NOMO-1 (cell line): ENCODE measurements at regions not wholly inside any gene's neighbourhood (a gene's known extent, or its start where the extent isn't known, plus 50 kb on each side); places are given as distances from the start of the nearest gene placed in this dataset.
"Not testable (repeated sequence)": the region's sequence is repeated elsewhere in the genome, so short reads cannot be mapped to it uniquely, and the experiment has no call there.

Source experiments
- DNase-seq, 2 experiments: peaks; one replicate each; lab custom pipeline; 2025; ENCODE audit not compliant: unreplicated experiment in 2 of 2; lab: John Stamatoyannopoulos, UW

GRCh38 chr9:111276431-111277128, 53.4 kb downstream of the OR2K2 start:
- peak in 1 of 2 experiments; percentile 7 for DNase-seq

- DNase-seq: no peak
These were observed 55.3 kb downstream of the OR2K2 start for GRCh38 chr9:111274737-111275136.

DNA sequence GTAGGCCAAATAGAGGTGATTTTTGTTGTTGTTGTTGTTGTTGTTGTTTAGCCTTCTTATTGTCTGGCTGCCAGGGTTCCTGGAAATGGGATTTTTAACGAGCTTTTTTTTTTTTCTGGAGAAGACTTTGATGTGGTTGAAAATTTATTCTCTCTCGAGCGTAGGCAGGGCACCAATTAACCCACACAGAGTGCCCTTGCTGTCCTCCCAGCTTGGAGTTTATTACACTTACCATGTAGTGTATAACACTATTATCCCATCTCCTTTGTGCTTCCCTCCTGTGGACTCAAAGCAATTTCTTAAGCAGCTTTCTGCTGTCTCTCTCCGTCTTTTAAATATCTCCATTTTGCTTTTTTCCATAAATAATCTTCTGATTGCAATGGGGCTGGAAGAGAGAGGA, 57.4 kb downstream of the OR2K2 start:
- DNase-seq: no peak

- DNase-seq: no peak
These were observed 58.4 kb downstream of the OR2K2 start for GRCh38 chr9:111271481-111272080.

GRCh38 chr9:111271047-111271446, 59.0 kb downstream of the OR2K2 start:
- no peak for DNase-seq

GRCh38 chr9:111266024-111266423, 64.0 kb downstream of the OR2K2 start:
- not testable (repeated sequence) for DNase-seq

DNA sequence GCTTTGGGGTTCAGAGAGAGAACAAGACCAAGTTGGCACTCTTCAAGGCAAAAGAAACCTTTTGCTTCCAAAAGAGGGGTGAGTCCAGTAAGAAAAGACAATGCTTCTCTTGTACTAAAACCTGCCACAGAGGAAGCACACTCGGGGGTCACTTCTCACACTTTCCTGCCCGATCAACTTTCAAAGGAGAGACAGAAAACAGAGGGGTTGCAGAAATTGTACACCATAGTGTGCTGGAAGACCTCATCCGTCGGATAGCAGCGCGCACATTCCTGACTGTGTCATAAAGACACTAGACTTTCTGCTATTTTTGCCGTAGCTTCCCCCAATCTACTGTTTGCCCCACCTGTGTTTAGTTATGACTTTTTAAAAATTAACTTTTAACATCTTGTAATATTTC, 66.9 kb downstream of the OR2K2 start:
- no peak for DNase-seq

DNA sequence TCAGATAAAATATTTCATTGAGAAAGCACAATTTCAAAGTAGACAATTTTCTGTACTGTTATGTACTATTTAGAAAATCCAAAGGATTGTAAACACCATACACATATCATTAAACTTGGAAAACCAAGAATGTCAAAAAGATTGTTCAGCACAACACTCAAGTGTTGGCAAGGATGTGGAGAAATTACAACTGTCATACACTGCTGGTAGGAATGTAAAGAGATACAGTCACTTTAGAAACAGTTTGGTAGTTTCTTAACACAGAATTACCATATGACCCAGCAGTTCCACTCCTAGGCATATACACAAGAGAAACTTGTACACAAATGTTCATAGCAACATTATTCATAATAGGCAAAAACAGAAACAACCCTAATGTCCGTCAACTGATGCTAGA, 71.2 kb downstream of the OR2K2 start:
- no peak for DNase-seq

GRCh38 chr9:111258209-111258874, 71.7 kb downstream of the OR2K2 start:
- DNase-seq: no peak

DNA sequence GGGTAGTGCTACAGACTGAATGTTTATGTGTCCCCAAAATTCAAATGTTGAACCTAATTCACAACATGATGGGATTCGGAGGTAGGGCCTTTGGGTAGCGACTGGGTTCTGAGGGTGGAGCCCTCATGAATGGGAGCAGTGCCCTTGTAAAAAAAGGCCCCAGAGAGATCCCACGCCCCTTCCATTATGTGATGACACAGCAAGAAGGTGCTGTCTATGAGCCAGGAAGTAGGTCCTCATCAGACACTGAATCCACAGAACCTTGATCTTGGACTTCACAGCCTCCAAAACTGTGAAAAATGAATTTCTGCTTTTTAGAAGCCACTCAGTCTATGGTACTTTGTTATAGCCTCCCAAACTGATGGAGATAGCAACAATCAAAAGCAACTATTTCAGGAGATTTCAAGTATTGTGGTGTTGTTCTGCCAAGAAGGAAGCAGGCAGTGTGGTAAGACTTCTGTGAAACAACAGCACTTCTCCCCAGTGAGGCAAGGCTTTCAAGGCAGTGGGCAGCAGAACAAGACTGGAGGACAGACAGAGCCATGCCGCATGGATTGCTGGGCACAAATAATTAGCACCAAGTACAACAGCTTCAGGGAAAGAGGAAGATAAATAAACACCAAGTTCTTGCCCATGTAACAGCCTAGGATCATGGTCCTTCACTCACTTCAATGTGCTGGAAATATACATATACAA, 76.1 kb downstream of the OR2K2 start:
- peak in 1 of 2 experiments; percentile 14 for DNase-seq

DNA sequence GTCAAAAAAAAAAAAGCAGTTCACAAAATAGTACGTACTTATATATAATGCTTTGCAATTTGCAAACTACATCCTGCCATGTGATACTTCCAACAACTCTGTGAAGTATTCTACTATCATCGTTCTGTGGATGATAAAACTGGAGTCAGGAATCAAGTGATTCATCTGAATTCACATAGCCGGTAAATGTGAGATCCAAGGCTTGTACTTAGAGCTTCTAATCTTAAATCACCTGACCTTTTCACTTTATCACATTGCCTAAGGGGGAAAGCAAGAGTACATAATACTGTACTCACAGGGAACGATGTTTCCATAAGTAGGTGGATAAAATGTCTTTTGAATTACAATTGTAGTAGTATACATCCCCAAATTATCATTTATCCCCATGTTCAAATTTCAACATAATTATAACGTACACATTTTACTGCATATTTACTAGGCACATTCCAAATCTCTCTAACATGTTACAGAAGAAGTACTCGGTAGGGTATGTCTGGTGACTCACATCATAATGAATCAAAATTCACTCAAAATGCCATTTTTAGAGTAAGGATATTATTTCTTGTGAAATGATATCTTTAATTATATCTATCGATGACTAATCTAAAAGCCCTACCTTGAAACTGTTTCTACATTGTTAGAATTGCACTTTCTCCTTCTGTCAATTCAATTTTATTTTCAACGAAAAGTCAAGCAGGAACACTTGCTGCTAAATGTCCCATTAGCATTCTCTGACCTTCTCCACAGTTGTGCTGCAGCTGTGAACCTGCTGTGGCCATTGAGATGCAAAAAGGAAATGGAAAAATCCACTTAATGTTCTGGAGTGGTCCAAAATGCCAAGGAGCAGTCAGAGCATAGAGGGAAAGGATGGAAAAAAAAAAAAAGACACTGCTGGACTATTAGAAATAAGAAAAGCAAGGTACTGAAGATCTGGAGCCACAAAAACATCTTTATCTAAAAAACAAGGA, 78.9 kb downstream of the OR2K2 start:
- no peak for DNase-seq

GRCh38 chr9:111237447-111237846, 92.6 kb downstream of the OR2K2 start:
- no peak for DNase-seq

- no peak for DNase-seq
These were observed 93.7 kb downstream of the OR2K2 start for GRCh38 chr9:111236332-111236731.

DNA sequence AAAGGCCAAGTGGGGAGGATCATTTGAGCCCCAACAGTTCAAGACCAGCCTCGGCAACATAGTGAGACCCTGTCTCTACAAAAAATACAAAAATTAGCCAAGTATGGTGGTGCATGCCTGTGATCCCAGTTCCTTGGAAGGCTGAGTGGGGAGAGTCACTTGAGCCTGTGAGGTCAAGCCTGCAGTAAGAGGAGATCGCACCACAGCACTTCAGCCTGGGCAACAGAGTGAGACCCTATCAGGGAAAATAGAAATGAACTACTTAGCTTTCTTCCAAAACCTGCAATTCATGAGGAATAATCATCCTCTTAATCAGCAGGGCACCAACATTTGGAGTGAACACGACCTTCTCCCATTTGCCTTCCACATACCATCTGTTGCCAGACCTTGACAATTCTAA, 96.1 kb downstream of the OR2K2 start:
- DNase-seq: no peak

DNA sequence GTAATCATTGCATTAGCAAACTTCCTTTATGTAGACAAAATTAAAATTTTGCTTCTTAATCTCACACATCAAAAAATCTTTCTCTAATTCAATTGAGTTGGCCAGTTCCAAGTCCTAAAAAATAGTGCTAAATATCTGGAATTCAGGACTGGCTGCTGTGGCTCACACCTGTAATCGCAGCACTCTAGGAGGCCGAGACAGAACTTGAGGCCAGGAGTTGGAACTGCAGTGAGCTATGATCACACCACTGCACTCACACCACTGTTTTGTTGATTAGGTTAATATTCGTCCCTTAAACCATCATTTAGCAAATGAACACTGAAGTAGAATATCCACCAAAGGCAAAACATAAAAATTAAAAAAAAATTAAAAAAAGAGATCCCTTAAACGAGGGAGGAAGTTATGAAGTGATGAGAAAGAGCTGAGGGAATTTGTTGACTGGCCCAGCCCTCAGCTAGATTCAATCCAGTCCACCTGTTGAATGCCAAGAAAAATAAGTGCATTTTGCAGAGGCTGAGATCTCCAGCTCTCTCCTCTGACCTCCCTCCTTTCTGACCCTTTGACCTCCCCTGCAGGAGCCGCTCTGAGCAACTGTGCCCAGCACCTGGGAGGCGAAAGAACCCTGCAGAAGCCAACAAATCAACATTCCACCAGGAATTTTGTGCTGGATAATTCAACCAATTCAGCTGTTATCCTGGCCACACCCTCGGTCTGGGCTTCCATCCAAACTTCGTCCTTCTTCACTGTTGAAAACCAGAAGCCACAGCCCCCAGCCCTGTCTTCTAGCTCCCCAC, 96.8 kb downstream of the OR2K2 start:
- DNase-seq: no peak

DNA sequence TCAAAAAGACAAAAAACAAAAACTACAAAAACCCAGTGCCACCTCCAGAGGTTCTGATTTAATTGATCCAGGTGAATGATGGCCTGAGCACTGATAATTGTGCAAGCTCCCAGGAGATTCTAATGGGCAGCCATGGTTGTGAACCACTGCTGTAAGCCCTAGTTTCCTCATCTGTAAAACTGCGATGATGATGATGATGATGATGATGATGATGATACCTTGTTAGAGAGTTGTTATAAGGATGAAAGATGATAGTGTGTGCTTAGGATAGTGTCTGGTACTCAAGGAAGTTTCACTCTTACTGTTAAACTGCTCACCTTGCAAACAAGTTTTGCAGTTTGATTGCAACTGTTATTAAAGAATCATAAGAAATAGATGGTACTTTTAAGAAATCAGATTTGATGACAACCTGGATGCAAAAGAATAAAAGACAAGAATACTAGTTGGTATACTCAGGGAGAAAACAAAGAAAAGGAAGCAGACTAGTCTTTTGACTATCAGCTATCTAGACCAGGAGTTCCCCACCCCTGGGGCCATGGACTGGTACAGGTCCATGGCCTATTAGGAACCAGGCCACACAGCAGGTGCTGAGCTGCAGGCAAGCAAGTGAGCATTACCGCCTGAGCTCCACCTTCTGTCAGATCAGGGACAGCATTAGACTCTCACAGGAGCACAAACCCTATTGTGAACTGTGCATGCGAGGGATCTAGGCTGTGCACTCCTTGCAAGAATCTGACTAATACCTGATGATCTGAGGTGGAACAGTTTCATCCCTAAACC, 98.0 kb downstream of the OR2K2 start:
- no peak for DNase-seq

- no peak for DNase-seq
These were observed 107.3 kb downstream of the OR2K2 start for GRCh38 chr9:111222757-111223156.

DNA sequence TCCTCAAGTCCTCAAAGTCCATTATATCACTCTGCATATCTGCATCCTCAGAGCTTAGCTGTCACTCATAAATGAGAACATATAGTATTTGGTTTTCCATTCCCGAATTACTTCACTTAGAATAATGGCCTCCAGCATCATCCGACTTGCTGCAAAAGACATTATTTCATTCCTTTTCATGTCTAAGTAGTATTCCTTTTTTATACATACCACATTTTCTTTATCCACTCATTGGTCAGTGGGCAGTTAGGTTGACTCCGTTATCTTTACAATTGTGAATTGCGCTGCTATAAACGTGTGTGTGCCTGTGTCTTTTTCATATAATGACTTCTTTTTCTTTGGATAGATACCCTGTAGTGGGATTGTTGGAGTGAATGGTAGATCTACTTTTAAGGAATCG, 117.2 kb downstream of the OR2K2 start:
- DNase-seq: no peak

DNA sequence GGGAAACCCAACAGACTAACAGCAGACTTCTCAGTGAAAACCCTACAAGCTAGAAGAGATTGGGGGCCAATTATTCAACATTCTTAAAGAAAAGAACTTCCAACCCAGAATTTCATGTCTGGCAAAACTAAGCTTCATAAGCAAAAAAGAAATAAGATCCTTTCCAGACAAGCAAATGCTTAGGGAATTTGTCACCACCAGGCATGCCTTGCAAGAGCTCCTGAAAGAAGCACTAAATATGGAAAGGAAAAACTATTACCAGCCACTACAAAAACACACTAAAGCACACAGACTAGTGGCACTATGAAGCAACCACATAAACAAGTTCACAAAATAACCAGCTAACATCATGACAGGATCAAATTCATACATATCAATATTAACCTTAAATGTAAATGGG, 131.1 kb downstream of the OR2K2 start:
- no peak for DNase-seq
